Spleen (tissue), 11 donors: ENCODE measurements at regions not wholly inside any gene's neighbourhood (a gene's known extent, or its start where the extent isn't known, plus 50 kb on each side); places are given as distances from the start of the nearest gene placed in this dataset.

Experiments
- DNase-seq: peaks from one replicate; pipeline ENCODE4 v3.0.0-alpha.2; 2020
- H3K27ac ChIP-seq, 8 donors: fragments of 200-600 bp; sonication (generic) in 7 of 8; 1 replicate in 4 of 8; 2 replicates in 4 of 8; pipeline versions ENCODE4 v1.5.0 to v1.8.0; 2016 to 2021; ENCODE audit warnings: inconsistent platforms in 4 of 8, mild to moderate bottlenecking in 4 of 8, moderate library complexity in 1 of 8
- H3K27me3 ChIP-seq, 7 donors: fragments of 200-600 bp; sonication (generic) in 6 of 7; replicated peaks in 1 of 7; 1 replicate in 4 of 7; 2 replicates in 3 of 7; pipeline versions ENCODE4 v1.5.0 to v1.8.0; 2016 to 2021; ENCODE audit warnings: inconsistent platforms in 3 of 7, mild to moderate bottlenecking in 1 of 7
- H3K36me3 ChIP-seq, 6 donors: fragments of 200-600 bp; sonication (generic) in 5 of 6; 1 replicate in 4 of 6; 2 replicates in 2 of 6; pipeline versions ENCODE4 v1.5.0 to v1.8.0; 2016 to 2021; ENCODE audit warnings: inconsistent platforms in 2 of 6
- H3K4me1 ChIP-seq, 6 donors: fragments of 200-600 bp; sonication (generic) in 5 of 6; 1 replicate in 3 of 6; 2 replicates in 3 of 6; pipeline versions ENCODE4 v1.5.0 to v1.8.0; 2016 to 2021; ENCODE audit warnings: inconsistent platforms in 3 of 6
- H3K4me3 ChIP-seq, 8 donors: fragments of 200-600 bp; sonication (generic) in 7 of 8; 1 replicate in 4 of 8; 2 replicates in 4 of 8; pipeline versions ENCODE4 v1.5.0 to v1.8.0; 2016 to 2021; ENCODE audit warnings: inconsistent platforms in 4 of 8, mild to moderate bottlenecking in 4 of 8, moderate library complexity in 2 of 8
- H3K9me3 ChIP-seq, 8 donors: fragments of 200-600 bp; sonication (generic) in 7 of 8; 1 replicate in 4 of 8; 2 replicates in 4 of 8; pipeline versions ENCODE4 v1.5.0 to v1.8.0; 2016 to 2021; ENCODE audit warnings: inconsistent platforms in 4 of 8
- POLR2A ChIP-seq, 3 donors: fragments of 450-650 bp; IDR thresholded peaks; one replicate each; pipeline ENCODE4 v1.5.1; 2017; ENCODE audit warnings: antibody characterized with exemption in 3 of 3, mild to moderate bottlenecking in 1 of 3
- POLR2AphosphoS5 ChIP-seq, 3 donors: sonication (generic); formaldehyde crosslinking; IDR thresholded peaks; one replicate each; pipeline ENCODE4 v1.5.1; 2017; ENCODE audit warnings: antibody characterized with exemption in 3 of 3
- WGBS, 5 donors: extraction: QIAGEN DNeasy Blood & Tissue Kit in 3 of 5; methylation state at CpG; one replicate each; pipeline versions ENCODE4 v1.1.5 to v1.1.7; 2013 to 2018; 5-methylcytosine and 5-hydroxymethylcytosine counted together
- intact Hi-C: fragments of 100-400 bp; cut with DNase I; formaldehyde crosslinking; loops from one replicate; pipeline ENCODE4 v1.15.0; 2023; ENCODE audit warnings: low total_unique reads
- TF ChIP-seq, protein P1 (sequence below), 11 experiments: fragments of 200-600 bp in 7 of 11; fragments of 450-650 bp in 4 of 11; sonication (generic) in 4 of 11; IDR thresholded peaks in 8 of 11; conservative IDR thresholded peaks in 3 of 11; 1 replicate in 7 of 11; 2 replicates in 4 of 11; pipeline versions ENCODE4 v1.4.0 to v1.8.0; 2016 to 2021; ENCODE audit warnings: antibody characterized with exemption in 11 of 11, inconsistent platforms in 4 of 11, mild to moderate bottlenecking in 1 of 11
- donor health status: healthy with polysubstance abuse.
- donor health status: DM: no; HTN: no; CAD: no; lungs with moderate emphysema.
- donor health status: DM: no; HTN: no; CAD: no.
- donor health status: Bipolar disorder and iron deficiency.
- donor health status: healthy.
- donor health status: DM: no; HTN: no; CAD: no.
- donor health status: DM: yes; HTN: yes; CAD: no.

DNA sequence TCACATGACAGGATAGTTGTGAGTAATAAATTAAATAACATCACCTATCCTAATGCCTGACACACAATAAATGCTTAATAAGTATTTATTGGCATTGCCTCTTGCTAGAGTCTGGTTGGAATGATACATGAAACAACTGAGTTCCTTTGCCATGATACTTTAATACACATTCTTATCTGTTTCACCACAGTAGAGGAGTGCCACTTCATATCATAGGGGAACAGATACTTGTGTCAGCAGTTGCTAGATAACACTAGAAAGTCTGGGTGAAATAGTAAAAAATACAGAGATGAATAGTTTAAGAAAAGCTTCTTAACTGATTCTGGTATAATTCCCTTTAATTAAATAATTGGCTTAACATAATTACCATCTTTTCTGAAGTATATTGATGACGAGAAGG lies 380.0 kb upstream of the GOLIM4 start:
- Histone ChIP-seq H3K4me3 (no peak overlapping the region), H3K4me1 (no peaks in the 10 kb centered on the region), H3K27ac (no peak overlapping the region), H3K9me3 (no peaks in the 10 kb centered on the region), H3K36me3 (no peaks in the 10 kb centered on the region), H3K27me3 (no peaks in the 10 kb centered on the region)
- TF ChIP-seq, protein P1, sequence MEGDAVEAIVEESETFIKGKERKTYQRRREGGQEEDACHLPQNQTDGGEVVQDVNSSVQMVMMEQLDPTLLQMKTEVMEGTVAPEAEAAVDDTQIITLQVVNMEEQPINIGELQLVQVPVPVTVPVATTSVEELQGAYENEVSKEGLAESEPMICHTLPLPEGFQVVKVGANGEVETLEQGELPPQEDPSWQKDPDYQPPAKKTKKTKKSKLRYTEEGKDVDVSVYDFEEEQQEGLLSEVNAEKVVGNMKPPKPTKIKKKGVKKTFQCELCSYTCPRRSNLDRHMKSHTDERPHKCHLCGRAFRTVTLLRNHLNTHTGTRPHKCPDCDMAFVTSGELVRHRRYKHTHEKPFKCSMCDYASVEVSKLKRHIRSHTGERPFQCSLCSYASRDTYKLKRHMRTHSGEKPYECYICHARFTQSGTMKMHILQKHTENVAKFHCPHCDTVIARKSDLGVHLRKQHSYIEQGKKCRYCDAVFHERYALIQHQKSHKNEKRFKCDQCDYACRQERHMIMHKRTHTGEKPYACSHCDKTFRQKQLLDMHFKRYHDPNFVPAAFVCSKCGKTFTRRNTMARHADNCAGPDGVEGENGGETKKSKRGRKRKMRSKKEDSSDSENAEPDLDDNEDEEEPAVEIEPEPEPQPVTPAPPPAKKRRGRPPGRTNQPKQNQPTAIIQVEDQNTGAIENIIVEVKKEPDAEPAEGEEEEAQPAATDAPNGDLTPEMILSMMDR (IDR thresholded peaks at IDR 0.05 in 8 of 11, conservative IDR thresholded peaks at IDR 0.05 in 3 of 11): no peak
- TF ChIP-seq POLR2AphosphoS5 (IDR thresholded peaks at IDR 0.05) (no peak), POLR2A (IDR thresholded peaks at IDR 0.05) (no peak)
- WGBS, 5 donors: 81 to 89% (median 81%) methylated on average over 1 of the region's 1 CpG
- intact Hi-C loops: no loop called here
- DNase-seq: no peak

DNA sequence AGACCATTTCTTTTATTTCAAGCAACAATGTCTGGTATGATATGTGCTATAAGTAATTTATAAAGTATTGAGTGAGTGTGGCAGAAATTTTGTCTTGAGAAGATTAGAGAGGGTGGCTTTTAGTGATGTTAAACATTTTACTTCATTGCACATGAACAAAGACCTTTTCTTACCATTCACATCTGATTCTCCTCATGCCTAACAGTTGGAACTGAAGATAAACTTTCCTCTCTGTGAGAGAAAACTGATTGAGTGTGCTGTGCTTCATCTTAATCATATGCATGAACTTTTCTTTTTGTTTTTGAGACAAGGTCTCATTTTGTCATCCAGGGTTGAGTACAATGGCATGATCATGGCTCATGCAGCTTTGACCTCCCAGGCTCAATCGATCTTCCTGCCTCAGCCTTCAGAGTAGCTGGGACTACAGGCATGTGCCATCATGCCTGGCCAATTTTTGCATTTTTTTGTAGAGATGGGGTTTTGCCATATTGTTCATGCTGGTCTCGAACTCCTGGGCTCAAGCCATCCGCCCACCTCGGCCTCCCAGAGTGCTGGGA lies 377.7 kb upstream of the GOLIM4 start:
- intact Hi-C loops: no loop called here
- Histone ChIP-seq H3K4me3 (no peak overlapping the region), H3K27ac (no peak overlapping the region), H3K9me3 (no peaks in the 10 kb centered on the region), H3K4me1 (no peaks in the 10 kb centered on the region), H3K27me3 (no peaks in the 10 kb centered on the region), H3K36me3 (no peaks in the 10 kb centered on the region)
- no peak for TF ChIP-seq POLR2A (IDR thresholded peaks at IDR 0.05)
- TF ChIP-seq, protein P1 (IDR thresholded peaks at IDR 0.05 in 8 of 11, conservative IDR thresholded peaks at IDR 0.05 in 3 of 11): no peak
- TF ChIP-seq POLR2AphosphoS5 (IDR thresholded peaks at IDR 0.05): no peak
- WGBS, 5 donors: 80 to 95% (median 89%) methylated on average over 4 of the region's 4 CpGs
- no peak for DNase-seq

DNA sequence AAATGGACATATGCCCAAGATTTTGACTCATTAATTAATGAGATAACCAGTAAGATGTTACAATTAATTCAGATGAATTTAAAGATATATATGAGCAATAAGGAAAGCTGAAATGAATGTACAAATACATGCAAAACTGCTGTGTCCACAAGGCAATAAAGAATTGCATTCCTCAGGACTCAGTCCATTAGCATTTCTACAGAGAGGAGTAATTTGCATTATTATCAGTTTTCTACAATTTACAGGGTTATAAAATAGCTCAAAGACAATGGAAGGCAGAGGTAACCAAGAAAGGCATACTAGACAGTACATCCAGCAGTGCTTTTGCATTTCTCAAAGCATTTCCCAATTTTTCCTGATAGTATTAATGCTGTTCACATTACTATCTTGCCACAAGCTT lies 377.1 kb upstream of the GOLIM4 start:
- H3K27ac ChIP-seq: no peak overlapping the region
- TF ChIP-seq POLR2AphosphoS5 (IDR thresholded peaks at IDR 0.05) (no peak), POLR2A (IDR thresholded peaks at IDR 0.05) (no peak)
- TF ChIP-seq, protein P1 (IDR thresholded peaks at IDR 0.05 in 8 of 11, conservative IDR thresholded peaks at IDR 0.05 in 3 of 11): no peak
- no peaks in the 10 kb centered on the region for H3K27me3 ChIP-seq
- no peak for DNase-seq
- no peak overlapping the region for H3K4me3 ChIP-seq
- H3K36me3 ChIP-seq: no peaks in the 10 kb centered on the region
- intact Hi-C loops: no loop called here
- H3K4me1 ChIP-seq: no peaks in the 10 kb centered on the region
- no peaks in the 10 kb centered on the region for H3K9me3 ChIP-seq

DNA sequence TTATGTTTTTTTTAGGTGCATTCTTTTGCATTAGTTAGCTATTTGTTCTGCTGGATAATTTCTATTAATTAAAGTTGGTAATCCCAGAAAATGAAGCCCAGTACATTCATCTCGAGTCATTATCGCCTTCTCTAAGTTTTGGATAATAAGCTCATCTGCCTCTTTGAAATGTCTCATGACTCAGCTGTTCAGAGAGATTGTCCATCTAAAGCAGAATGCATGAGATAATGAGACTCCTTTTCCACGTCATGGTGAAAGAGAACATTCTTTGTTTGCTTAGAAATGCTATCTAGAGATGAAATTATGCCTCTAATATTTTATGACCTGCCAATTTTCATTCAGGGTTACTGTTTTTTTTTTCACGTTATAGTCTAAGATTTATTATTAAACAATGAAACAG lies 374.7 kb upstream of the GOLIM4 start:
- no peak for DNase-seq
- H3K4me1 ChIP-seq: no peaks in the 10 kb centered on the region
- no peak overlapping the region for H3K4me3 ChIP-seq
- intact Hi-C loops: no loop called here
- no peaks in the 10 kb centered on the region for H3K9me3 ChIP-seq
- H3K27ac ChIP-seq: no peak overlapping the region
- H3K27me3 ChIP-seq: no peaks in the 10 kb centered on the region
- H3K36me3 ChIP-seq: no peaks in the 10 kb centered on the region
- WGBS, 5 donors: 76 to 90% (median 84%) methylated on average over 4 of the region's 4 CpGs
- TF ChIP-seq POLR2AphosphoS5 (IDR thresholded peaks at IDR 0.05) (no peak), POLR2A (IDR thresholded peaks at IDR 0.05) (no peak)
- TF ChIP-seq, protein P1 (IDR thresholded peaks at IDR 0.05 in 8 of 11, conservative IDR thresholded peaks at IDR 0.05 in 3 of 11): no peak
